Activated naive CD8-positive, alpha-beta T cell (primary cell): ENCODE measurements at regions not wholly inside any gene's neighbourhood (a gene's known extent, or its start where the extent isn't known, plus 50 kb on each side); places are given as distances from the start of the nearest gene placed in this dataset.

Experiments used
- H3K27ac Mint-ChIP-seq: one replicate; pipeline ENCODE4 v1.8.0; 2021; ENCODE audit warnings: mixed read lengths
- H3K27me3 Mint-ChIP-seq: one replicate; pipeline ENCODE4 v1.8.0; 2021; ENCODE audit warnings: mixed read lengths
- H3K36me3 Mint-ChIP-seq: one replicate; pipeline ENCODE4 v1.8.0; 2021; ENCODE audit warnings: mixed read lengths
- H3K4me1 Mint-ChIP-seq: one replicate; pipeline ENCODE4 v1.8.0; 2021; ENCODE audit warnings: low read depth, mixed read lengths
- H3K4me3 Mint-ChIP-seq: one replicate; pipeline ENCODE4 v1.8.0; 2021; ENCODE audit warnings: mild to moderate bottlenecking, mixed read lengths
- H3K9me3 Mint-ChIP-seq: one replicate; pipeline ENCODE4 v1.8.0; 2021; ENCODE audit warnings: low read depth, mixed read lengths

DNA sequence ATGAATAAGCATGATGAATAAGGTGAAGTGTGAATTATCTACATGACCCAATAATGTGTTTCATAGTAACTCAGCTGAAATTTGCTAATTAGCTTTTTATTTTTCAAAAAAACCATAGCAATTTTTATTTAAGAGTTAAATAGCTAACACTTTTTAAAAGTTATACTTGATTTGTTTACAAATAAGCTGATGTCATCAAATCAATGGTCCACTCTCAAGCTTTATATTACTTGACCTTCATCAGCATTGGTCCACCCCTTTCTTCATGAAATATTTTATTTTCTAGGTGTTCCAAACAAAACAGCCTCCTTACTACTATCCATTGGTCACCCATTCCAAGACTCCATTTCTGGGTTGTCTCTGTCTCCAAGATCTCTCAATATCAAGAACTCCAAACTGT is 649.0 kb upstream of the TENM3 start:
- H3K36me3 Mint-ChIP-seq, result no peaks in the 10 kb centered on the region
- H3K4me3 Mint-ChIP-seq, result no peak overlapping the region
- H3K9me3 Mint-ChIP-seq, result peaks cover 5% of the 10 kb centered on the region
- H3K4me1 Mint-ChIP-seq, result no peaks in the 10 kb centered on the region
- H3K27me3 Mint-ChIP-seq, result no peaks in the 10 kb centered on the region
- H3K27ac Mint-ChIP-seq, result no peak overlapping the region

DNA sequence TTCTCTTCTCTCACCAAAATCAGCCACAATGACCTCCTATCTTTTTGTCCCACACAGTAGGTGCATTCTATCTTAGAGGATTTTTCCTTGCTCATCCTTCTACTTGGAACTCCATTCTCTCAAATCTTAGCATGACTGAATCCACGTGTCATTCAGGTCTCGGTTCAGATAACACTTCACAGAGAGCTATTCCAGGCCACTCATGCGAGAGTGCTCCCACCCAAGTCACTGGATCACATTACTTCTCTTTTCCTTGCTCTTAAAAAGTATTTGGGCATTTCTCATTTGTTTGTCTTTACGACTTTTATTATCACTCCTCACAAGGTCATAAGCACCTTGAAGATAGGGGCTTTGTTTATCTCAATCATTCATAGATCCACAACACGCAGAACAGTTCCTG is 647.5 kb upstream of the TENM3 start:
- Mint-ChIP-seq H3K27ac (no peak overlapping the region), H3K36me3 (no peaks in the 10 kb centered on the region), H3K4me1 (no peaks in the 10 kb centered on the region), H3K27me3 (no peaks in the 10 kb centered on the region), H3K9me3 (peaks cover 8% of the 10 kb centered on the region), H3K4me3 (no peak overlapping the region)

DNA sequence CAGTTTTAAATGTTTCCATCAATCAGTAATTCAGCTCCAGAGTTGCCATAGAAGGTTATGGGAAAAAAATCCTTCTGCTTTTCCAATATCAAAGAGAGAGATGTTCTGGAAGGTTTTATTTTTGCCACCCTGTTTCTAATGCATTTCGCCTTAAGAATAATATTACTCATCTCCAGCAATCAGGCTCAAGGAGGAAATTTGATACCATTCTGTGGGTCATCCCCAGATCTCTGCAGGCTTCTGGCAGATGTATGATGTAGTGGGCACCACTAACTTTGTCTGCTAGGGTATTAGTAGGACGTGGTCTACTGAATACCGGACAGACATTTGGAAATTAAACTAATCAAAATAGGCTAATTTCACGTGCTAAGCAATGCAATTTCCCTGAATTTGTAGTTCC is 645.4 kb upstream of the TENM3 start:
- Mint-ChIP-seq H3K36me3 (no peaks in the 10 kb centered on the region), H3K9me3 (peaks cover 8% of the 10 kb centered on the region), H3K27ac (no peak overlapping the region), H3K4me1 (no peaks in the 10 kb centered on the region), H3K4me3 (no peak overlapping the region), H3K27me3 (no peaks in the 10 kb centered on the region)

DNA sequence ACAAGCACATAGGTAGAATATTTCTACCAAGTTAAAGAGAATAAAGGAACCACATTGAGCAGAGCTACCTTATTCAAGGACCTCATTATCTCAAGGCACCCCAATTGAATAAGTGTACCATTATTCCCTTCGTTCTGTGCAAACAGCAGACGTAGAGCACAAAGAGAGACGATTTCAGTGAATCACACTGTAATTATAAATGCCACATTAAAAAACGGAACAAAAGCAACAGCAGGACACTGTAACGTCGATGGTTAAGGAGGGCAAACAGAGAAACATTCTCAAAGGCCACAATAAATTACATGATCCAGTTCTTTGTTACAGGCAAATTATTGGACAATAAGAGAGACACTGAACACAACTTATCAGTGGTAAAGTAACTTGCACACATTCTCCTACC is 644.1 kb upstream of the TENM3 start:
- Mint-ChIP-seq H3K27ac (no peak overlapping the region), H3K9me3 (peaks cover 8% of the 10 kb centered on the region), H3K27me3 (no peaks in the 10 kb centered on the region), H3K4me3 (no peak overlapping the region), H3K36me3 (no peaks in the 10 kb centered on the region), H3K4me1 (no peaks in the 10 kb centered on the region)

DNA sequence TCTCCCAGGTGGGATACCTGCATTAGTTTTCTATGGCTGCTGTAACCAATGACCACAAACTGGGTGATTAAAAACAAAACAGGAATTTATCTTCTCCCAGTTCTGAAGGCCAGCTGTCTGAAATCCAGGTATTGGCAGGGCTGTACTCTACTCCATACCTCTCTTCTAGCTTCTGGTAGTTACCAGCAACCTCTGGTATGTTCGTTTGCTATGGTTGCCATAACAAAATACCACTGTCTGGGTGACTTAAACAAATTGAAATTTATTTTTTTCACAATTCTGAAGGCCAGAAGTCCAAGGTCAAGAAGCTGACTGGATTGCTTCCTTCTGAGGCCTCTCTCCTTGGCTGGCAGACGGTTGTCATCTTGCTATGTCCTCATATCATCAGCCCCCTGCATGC is 642.1 kb upstream of the TENM3 start:
- no peaks in the 10 kb centered on the region for H3K4me1 Mint-ChIP-seq
- no peak overlapping the region for H3K4me3 Mint-ChIP-seq
- peaks cover 8% of the 10 kb centered on the region for H3K9me3 Mint-ChIP-seq
- no peak overlapping the region for H3K27ac Mint-ChIP-seq
- no peaks in the 10 kb centered on the region for H3K36me3 Mint-ChIP-seq
- H3K27me3 Mint-ChIP-seq, result no peaks in the 10 kb centered on the region

DNA sequence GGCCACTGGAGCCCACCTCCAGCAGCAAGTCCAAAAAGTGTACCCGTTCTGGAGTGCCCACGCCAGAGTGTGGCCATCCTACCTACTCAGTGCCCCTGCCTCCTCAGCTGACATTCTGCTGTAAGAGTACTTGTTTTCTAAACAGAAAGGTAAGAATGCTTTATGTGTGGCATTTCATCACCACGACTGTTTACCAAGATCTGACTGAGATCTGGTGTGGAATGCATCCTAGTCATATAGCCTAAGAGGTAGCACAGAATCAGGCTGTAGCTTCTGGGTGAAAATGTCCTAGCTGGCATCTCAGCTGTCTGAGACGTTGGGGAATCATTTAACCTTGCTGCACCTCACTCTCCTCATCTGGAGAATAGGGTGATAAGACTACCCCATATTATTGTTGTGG is 638.7 kb upstream of the TENM3 start:
- no peak overlapping the region for H3K4me3 Mint-ChIP-seq
- H3K27ac Mint-ChIP-seq, result no peak overlapping the region
- no peaks in the 10 kb centered on the region for H3K36me3 Mint-ChIP-seq
- H3K27me3 Mint-ChIP-seq, result no peaks in the 10 kb centered on the region
- H3K4me1 Mint-ChIP-seq, result no peaks in the 10 kb centered on the region
- H3K9me3 Mint-ChIP-seq, result peaks cover 4% of the 10 kb centered on the region

DNA sequence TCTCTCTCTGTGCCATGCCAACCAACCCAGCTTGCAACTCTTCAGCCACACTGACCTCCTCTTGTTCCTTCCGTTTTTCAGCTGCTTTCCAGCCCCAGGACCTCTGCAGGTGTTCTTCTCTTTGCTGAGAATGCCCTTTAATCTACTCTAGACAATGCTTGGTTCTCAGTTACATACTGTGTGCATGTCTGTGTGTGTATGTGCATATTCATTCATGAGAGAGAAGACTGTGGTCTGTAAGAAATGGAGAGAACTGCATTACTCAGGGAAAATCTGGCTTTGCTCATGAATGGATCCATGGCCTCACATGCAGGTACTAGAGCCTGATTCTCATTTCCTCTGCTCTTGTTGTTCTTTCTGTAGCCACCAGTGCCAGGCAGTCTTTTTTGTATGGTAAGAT is 636.9 kb upstream of the TENM3 start:
- Mint-ChIP-seq H3K27ac (no peak overlapping the region), H3K4me1 (no peaks in the 10 kb centered on the region), H3K27me3 (no peaks in the 10 kb centered on the region)

DNA sequence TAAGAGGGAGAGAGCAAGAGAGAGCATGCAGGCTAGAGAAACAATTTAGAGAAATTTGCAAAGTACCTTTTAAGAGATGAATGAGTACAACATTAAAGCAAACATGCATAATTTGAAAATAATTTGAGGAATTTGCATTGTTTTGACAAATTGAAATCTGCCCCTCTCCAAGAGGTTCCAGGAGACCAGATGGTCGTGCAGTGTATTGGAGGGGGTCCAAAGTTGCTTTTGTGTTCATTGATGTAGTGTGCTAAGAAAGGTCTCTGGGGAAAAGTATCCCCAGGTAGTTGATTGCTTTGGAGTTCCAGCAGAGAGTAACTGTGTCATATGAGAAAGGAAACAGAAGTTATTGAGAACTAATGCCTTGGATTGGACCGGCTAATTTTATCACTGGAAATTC is 635.0 kb upstream of the TENM3 start:
- H3K4me3 Mint-ChIP-seq, result no peak overlapping the region
- H3K27me3 Mint-ChIP-seq, result no peaks in the 10 kb centered on the region
- H3K27ac Mint-ChIP-seq, result no peak overlapping the region
- H3K36me3 Mint-ChIP-seq, result no peaks in the 10 kb centered on the region
- no peaks in the 10 kb centered on the region for H3K4me1 Mint-ChIP-seq
- H3K9me3 Mint-ChIP-seq, result no peaks in the 10 kb centered on the region

More for the DNA sequence above, 636.9 kb upstream of the TENM3 start:
- H3K4me3 Mint-ChIP-seq, result no peak overlapping the region
- no peaks in the 10 kb centered on the region for H3K36me3 Mint-ChIP-seq
- H3K9me3 Mint-ChIP-seq, result no peaks in the 10 kb centered on the region

DNA sequence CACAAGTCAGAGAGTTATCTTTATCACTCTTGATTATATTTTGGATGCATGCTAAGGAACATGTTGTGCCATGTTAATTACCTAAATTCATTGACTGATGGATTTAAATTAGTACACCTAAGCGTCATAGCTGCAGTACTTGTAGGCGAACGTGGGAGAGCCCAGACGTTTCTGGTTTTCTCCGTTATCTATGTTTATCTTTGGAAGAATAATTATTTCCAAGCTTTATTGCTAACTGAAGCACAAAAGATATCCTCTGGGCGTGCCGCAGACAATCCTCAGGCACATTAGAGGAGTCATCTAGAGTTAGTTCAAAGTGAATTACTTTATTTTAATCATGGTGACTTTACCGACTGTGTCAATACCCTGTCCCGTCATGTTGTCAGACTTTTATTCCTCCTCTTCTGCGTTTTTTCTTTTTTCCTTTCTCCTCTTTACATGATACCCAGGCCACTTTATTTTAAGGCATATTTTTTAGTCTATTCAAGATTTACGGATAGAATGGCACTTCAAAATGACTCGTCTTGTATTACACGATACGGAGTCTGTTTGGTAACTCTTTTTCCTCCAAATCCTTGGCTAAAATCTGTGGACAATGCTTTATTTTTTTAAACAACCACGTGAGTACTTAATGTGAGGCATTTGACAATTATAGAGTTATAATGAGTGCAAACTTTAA is 632.0 kb upstream of the TENM3 start:
- H3K27me3 Mint-ChIP-seq, result no peaks in the 10 kb centered on the region
- H3K4me1 Mint-ChIP-seq, result no peaks in the 10 kb centered on the region
- no peak overlapping the region for H3K4me3 Mint-ChIP-seq
- H3K9me3 Mint-ChIP-seq, result no peaks in the 10 kb centered on the region
- H3K27ac Mint-ChIP-seq, result no peak overlapping the region
- no peaks in the 10 kb centered on the region for H3K36me3 Mint-ChIP-seq

DNA sequence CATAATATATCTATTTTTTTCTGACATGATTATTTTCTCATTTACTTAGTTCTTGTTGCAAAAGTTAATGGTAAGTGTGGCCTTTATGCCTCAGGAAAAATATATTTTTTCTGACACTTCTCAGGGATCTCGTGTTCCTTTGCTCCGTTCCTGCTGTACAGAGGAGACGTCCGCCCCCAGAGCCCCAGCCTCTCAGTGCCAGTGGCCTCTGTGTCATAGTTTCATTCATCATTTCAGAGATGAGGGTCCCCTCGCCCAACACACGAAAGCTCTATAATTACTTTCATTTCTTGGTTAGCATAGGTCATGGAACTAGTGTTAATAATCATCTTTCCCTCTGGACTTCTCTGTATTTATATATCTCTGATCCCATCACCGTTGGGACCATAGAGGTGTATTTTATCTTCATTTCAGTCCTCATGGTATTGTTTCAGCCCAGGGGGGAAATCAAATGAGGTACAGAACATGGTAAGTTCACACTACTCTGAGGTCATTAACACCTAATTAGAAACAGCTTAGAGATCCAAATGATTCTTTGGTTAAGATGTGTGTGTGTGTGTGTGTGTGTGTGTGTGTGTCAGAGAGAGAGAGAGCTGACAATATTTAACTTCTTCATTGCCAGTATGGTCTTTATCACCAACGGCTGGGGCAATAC is 631.1 kb upstream of the TENM3 start:
- H3K27ac Mint-ChIP-seq, result no peak overlapping the region
- H3K9me3 Mint-ChIP-seq, result no peaks in the 10 kb centered on the region
- H3K27me3 Mint-ChIP-seq, result no peaks in the 10 kb centered on the region
- no peak overlapping the region for H3K4me3 Mint-ChIP-seq
- H3K36me3 Mint-ChIP-seq, result no peaks in the 10 kb centered on the region
- no peaks in the 10 kb centered on the region for H3K4me1 Mint-ChIP-seq

DNA sequence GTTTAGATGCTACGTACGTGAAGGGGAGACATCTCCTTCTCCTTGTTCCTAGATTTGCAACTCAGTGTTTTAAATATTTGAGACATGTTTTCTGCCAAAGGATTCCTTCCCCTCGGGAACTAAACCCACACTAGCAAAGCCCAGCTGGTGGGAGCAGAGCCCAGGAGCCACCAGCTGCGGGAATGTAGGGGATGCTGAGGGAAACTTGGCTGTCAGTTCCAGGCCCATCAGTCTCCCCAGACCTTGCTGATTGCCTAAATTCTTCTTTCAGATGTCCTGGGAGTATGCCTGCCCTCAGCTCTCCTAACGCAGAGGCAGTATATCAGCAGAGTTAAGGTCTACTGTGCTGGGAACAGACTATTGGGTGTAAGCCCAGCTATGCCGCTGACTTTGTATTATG is 630.0 kb upstream of the TENM3 start:
- no peaks in the 10 kb centered on the region for H3K36me3 Mint-ChIP-seq
- no peak overlapping the region for H3K27ac Mint-ChIP-seq
- no peaks in the 10 kb centered on the region for H3K4me1 Mint-ChIP-seq
- no peaks in the 10 kb centered on the region for H3K9me3 Mint-ChIP-seq
- no peak overlapping the region for H3K4me3 Mint-ChIP-seq
- H3K27me3 Mint-ChIP-seq, result no peaks in the 10 kb centered on the region

DNA sequence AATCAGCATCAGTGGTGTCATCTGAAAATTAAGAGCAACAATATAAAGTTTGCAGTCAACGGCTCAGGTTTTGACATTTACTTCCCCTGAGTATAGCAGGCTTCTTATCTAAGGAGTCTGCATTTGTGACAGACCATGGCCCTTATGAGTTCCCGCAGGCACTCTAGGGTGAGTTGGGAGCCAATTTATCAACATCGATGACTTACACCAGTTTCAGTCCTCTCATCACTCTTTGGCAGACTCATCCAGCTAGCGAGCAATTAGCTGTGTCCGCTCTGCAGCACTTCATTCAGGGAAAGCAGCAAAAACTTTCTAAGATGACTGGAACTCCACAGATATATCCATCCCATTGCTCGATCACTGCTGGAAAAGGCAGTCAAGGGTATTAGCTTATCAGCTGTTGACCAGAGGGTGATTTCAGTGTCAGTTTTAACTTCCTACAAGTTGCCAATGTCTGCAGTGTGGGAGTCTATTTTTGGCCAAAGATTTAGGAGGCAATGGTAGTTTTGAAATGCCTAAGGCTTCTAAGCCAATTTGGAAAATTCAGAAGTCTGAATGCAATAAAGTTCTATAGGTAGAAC is 625.1 kb upstream of the TENM3 start:
- Mint-ChIP-seq H3K9me3 (no peaks in the 10 kb centered on the region), H3K4me3 (no peak overlapping the region), H3K27me3 (no peaks in the 10 kb centered on the region), H3K27ac (no peak overlapping the region), H3K4me1 (no peaks in the 10 kb centered on the region), H3K36me3 (no peaks in the 10 kb centered on the region)

DNA sequence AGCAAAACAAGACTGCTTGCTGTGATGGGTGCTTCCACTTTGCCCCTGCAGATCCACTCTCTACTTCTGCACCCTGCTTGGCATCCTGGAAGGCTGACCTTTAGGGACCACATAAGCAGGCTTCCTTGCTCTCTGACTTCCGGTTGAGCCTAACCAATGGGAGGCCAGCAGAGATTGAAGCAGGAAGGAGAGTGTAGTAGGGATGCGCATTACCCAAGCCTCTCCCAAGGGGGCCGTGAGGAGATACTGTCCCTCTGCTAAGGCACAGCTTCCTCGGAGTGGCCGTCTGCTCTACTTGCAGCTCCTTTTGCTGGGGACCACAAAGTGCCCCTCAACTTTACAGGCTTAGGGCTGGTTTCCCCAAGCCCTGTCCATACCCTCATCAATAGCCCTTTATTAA is 624.3 kb upstream of the TENM3 start:
- Mint-ChIP-seq H3K27ac (no peak overlapping the region), H3K9me3 (no peaks in the 10 kb centered on the region), H3K27me3 (no peaks in the 10 kb centered on the region), H3K4me3 (no peak overlapping the region), H3K4me1 (no peaks in the 10 kb centered on the region), H3K36me3 (no peaks in the 10 kb centered on the region)

DNA sequence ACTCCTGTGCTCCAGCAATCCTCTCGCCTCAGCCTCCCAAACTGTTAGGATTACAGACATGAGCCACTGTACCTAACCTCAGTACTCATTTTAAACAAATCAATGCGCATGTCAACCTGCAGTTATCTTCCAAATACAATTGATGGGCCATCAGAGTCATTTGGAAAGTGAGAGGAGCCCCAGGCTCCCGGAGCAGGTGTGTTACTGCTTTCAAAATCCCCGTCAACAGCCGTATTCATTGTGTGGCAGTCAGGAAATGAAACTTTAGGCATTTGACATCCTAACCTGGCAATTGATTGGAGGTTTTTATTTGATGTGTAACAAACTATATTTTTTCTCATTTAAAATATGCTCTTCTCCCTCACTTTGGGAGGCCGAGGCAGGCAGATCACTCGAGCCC is 623.6 kb upstream of the TENM3 start:
- Mint-ChIP-seq H3K36me3 (no peaks in the 10 kb centered on the region), H3K9me3 (no peaks in the 10 kb centered on the region), H3K4me1 (no peaks in the 10 kb centered on the region), H3K27ac (no peak overlapping the region), H3K27me3 (no peaks in the 10 kb centered on the region), H3K4me3 (no peak overlapping the region)

DNA sequence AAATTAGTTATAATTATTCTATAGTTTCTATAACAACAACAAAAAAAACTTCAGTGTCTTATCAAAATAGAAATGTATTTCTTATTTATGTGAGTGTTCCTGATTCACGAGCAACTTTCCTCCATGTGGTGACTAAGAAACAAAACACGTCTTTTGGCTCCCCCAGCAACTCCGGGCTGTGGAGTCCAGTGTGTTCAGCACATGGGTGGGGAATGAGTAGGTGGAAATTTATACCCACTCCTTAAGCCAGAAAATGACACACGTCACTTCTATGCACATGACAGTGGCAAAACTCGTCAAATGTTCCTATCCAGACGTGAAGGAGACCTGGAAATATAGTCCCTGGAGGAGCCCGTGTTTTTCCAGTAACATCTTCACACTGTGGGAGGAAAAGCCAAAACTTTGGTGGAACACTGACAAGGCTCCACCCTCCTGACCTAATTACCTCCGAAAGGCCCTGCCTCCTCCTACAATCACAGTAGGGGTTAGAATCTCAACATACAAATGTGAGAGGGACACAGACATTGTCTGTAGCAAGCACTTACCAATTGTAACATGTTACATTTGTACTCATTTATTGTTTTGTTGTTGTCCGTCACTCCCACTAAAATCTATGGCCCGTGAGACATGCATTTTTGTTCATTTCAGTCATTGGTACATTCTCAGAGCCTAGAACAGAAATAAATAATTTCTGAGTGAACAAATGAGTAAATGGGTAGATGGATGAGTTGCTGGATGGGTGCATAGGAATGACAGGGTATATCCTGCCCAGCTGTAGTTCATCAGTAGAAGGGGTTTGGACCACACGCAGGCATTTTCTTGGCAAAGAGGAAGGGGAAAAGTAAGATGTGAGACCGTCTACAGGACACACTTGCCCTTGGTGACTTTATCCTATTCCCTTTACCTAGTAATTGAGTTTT is 605.8 kb upstream of the TENM3 start:
- H3K4me3 Mint-ChIP-seq, result no peak overlapping the region

More for the DNA sequence above, 605.8 kb upstream of the TENM3 start:
- no peaks in the 10 kb centered on the region for H3K36me3 Mint-ChIP-seq
- H3K4me1 Mint-ChIP-seq, result no peaks in the 10 kb centered on the region
- no peak overlapping the region for H3K27ac Mint-ChIP-seq
- H3K27me3 Mint-ChIP-seq, result no peaks in the 10 kb centered on the region
- peaks cover 5% of the 10 kb centered on the region for H3K9me3 Mint-ChIP-seq
